ENCODE measurements at regions not wholly inside any gene's neighbourhood (a gene's known extent, or its start where the extent isn't known, plus 50 kb on each side); places are given as distances from the start of the nearest gene placed in this dataset.
A peak's percentile ranks its signal among the peaks of the same experiment; 100 is the strongest.

DNA sequence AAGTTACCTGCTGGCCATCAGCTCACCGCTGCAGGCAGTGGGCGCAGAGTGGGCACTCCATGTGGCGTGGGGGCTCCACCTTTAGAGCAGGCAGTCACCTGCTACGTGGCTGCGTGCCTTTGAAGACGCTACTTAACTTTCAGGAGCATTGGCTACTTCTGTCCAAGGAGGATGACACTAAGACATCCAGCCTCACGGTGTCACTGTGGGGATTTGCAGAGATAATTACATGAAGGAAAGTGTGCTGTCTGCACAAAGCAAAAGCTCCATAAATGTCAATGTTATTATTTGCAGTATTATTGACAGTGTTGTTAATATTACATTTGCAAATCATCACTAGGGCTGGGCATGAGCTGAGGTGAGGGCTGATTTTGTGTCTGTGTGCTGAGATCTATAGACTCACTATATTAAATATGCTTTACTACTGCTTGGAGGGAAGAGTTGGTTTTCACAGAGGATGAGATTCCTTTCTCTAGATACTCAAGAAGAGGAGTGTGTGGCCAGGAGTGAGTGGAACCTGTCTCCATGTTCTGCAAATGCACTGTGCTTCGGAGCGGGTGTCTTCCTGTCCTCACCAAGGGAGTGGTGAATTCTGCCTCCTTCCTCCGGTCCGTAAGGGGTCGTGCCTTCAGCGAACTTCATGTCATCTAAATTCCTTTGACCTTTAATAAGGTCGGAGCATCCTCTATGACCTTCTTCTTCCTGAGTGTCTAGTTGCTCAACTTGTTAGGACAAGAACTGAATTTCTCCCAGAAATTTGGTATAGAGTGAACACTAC lies 165.8 kb upstream of the SYNDIG1 start:
- 81 to 90% methylated on average over 14 of the region's 14 CpGs for WGBS, 2 donors
- H3K9me3 ChIP-seq (ENCODE audit: control insufficient read depth in 4 of 4, insufficient read depth in 3 of 4, low read length in 3 of 4), result peaks cover 0 to 2% (median 0%) of the 10 kb centered on the region in 4 donors
- peaks cover 0 to 3% (median 0%) of the 10 kb centered on the region in 3 donors for H3K27me3 ChIP-seq (ENCODE audit: control insufficient read depth in 3 of 3, insufficient read depth in 3 of 3, low read length in 2 of 3)
- ATAC-seq (ENCODE audit: insufficient read depth, low FRiP score) (no peak), DNase-seq (peak in 2 of 3 donors; percentile 24 to 47)
- H3K9ac ChIP-seq (ENCODE audit: insufficient read depth in 1 of 2, low read length in 2 of 2), result no peak overlapping the region
- no peaks in the 10 kb centered on the region for H3K4me1 ChIP-seq (ENCODE audit: control insufficient read depth in 5 of 5, insufficient read depth in 5 of 5, low read length in 5 of 5)
- H3K27ac ChIP-seq (ENCODE audit: low read depth in 1 of 2, low read length in 1 of 2), result no peak overlapping the region
- TF ChIP-seq, protein P1, sequence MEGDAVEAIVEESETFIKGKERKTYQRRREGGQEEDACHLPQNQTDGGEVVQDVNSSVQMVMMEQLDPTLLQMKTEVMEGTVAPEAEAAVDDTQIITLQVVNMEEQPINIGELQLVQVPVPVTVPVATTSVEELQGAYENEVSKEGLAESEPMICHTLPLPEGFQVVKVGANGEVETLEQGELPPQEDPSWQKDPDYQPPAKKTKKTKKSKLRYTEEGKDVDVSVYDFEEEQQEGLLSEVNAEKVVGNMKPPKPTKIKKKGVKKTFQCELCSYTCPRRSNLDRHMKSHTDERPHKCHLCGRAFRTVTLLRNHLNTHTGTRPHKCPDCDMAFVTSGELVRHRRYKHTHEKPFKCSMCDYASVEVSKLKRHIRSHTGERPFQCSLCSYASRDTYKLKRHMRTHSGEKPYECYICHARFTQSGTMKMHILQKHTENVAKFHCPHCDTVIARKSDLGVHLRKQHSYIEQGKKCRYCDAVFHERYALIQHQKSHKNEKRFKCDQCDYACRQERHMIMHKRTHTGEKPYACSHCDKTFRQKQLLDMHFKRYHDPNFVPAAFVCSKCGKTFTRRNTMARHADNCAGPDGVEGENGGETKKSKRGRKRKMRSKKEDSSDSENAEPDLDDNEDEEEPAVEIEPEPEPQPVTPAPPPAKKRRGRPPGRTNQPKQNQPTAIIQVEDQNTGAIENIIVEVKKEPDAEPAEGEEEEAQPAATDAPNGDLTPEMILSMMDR (IDR thresholded peaks at IDR 0.05; ENCODE audit: control extremely low read depth, extremely low read depth), result no peak
- H3K36me3 ChIP-seq (ENCODE audit: control insufficient read depth in 4 of 4, insufficient read depth in 4 of 4, low read length in 4 of 4), result no peaks in the 10 kb centered on the region
- H3K4me3 ChIP-seq, result no peak overlapping the region

DNA sequence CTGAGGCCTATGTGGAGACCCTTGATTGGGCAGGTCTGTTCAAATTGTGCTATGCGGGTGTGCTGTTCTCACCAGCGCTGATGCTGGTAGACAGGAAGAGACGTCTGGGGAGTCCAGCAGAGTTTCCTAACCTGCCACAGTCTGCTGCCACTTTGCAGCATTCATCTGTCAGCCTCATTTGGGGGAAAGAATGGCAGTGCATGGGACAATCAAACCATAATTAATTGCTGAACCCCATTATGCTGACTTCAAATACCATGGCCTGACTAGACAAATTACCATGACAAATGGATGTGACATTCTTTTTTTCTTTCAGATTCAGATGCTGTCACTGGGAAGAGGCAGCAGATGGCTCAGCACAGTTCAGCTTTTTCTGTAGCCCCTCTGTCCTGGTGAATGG lies 171.4 kb upstream of the SYNDIG1 start:
- Histone ChIP-seq H3K9me3 (ENCODE audit: control insufficient read depth in 4 of 4, insufficient read depth in 3 of 4, low read length in 3 of 4) (peaks cover 0 to 3% (median 1%) of the 10 kb centered on the region in 4 donors), H3K4me3 (no peak overlapping the region), H3K27ac (ENCODE audit: low read depth in 1 of 2, low read length in 1 of 2) (no peak overlapping the region), H3K4me1 (ENCODE audit: control insufficient read depth in 5 of 5, insufficient read depth in 5 of 5, low read length in 5 of 5) (no peaks in the 10 kb centered on the region), H3K9ac (ENCODE audit: insufficient read depth in 1 of 2, low read length in 2 of 2) (no peak overlapping the region), H3K27me3 (ENCODE audit: control insufficient read depth in 3 of 3, insufficient read depth in 3 of 3, low read length in 2 of 3) (peaks cover 0 to 5% (median 0%) of the 10 kb centered on the region in 3 donors), H3K36me3 (ENCODE audit: control insufficient read depth in 4 of 4, insufficient read depth in 4 of 4, low read length in 4 of 4) (no peaks in the 10 kb centered on the region)
- WGBS, 2 donors, result 80 to 81% methylated on average over 3 of the region's 3 CpGs
- ATAC-seq (ENCODE audit: insufficient read depth, low FRiP score), result no peak
- DNase-seq, result no peak
- TF ChIP-seq, protein P1 (IDR thresholded peaks at IDR 0.05; ENCODE audit: control extremely low read depth, extremely low read depth), result no peak

DNA sequence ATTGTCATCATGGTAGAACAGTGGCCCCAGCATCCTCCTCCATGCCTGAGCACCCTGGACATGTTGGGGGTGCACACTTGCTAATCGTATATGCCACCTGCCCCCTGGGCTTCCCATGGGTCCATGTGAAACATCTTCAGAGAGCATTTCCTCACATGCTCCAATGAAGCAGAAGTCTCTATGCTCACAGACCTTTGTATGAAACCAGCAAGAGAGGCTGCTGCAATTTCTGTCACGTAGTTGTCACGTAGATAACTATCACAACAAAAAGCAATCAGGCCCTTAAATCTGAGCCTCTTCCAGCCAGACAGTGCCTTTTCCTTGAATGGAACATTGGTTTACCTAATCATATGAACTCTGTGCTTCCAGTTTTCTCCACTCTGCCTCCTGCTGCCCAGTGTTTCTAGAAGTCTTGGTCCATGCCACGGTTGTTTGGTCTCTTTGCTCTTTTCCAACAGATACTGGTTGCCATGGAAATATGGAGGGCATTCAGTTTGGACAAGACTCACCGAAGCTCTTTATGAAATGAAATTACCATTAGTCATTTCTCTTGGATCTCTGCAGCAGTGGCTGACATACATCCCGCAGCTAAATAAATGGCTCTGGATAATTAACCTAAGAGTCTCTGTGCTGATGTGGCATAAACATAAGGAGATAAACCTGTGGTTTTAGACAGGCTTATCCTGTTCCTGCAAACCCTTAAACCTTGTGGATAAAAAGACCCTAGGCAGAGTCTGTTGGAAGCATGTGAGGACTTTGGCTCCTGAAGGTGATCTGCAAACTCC lies 172.8 kb upstream of the SYNDIG1 start:
- DNase-seq, result no peak

More for the DNA sequence above, 172.8 kb upstream of the SYNDIG1 start:
- no peak for ATAC-seq (ENCODE audit: insufficient read depth, low FRiP score)
- Histone ChIP-seq H3K4me1 (ENCODE audit: control insufficient read depth in 5 of 5, insufficient read depth in 5 of 5, low read length in 5 of 5) (no peaks in the 10 kb centered on the region), H3K9me3 (ENCODE audit: control insufficient read depth in 4 of 4, insufficient read depth in 3 of 4, low read length in 3 of 4) (peaks cover 0 to 3% (median 1%) of the 10 kb centered on the region in 4 donors), H3K27me3 (ENCODE audit: control insufficient read depth in 3 of 3, insufficient read depth in 3 of 3, low read length in 2 of 3) (peaks cover 0 to 5% (median 0%) of the 10 kb centered on the region in 3 donors), H3K27ac (ENCODE audit: low read depth in 1 of 2, low read length in 1 of 2) (no peak overlapping the region), H3K36me3 (ENCODE audit: control insufficient read depth in 4 of 4, insufficient read depth in 4 of 4, low read length in 4 of 4) (no peaks in the 10 kb centered on the region), H3K4me3 (no peak overlapping the region), H3K9ac (ENCODE audit: insufficient read depth in 1 of 2, low read length in 2 of 2) (no peak overlapping the region)
- TF ChIP-seq, protein P1 (IDR thresholded peaks at IDR 0.05; ENCODE audit: control extremely low read depth, extremely low read depth), result no peak
- WGBS, 2 donors, result 66 to 79% methylated on average over 6 of the region's 6 CpGs
